HepG2 (cell line): ENCODE measurements at regions not wholly inside any gene's neighbourhood (a gene's known extent, or its start where the extent isn't known, plus 50 kb on each side); places are given as distances from the start of the nearest gene placed in this dataset.

Experiments
- ATAC-seq: fragments of 200-7000 bp; cut with Tn5 transposase; 3 replicates; pipeline ENCODE4 v1.9.1; 2020; ENCODE audit warnings: mild to moderate bottlenecking, moderate library complexity
- BruUV-seq: library from RNA; stranded (reverse); fragments of 400-500 nt; replicated peaks from 2 replicates; lab custom pipeline; 2021; lab: Mats Ljungman, UMichigan
- CTCF ChIA-PET: fragments of 300-600 bp; formaldehyde crosslinking; extraction: SDS; loops from one replicate; lab custom pipeline; 2021; ENCODE audit warnings: low total read pairs, inconsistent platforms, low intra/inter-chr PET ratio; lab: Yijun Ruan, JAX
- POLR2A ChIA-PET: fragments of 350-600 bp; sonication (Branson Sonifier 250); formaldehyde crosslinking; loops from one replicate; lab custom pipeline; 2020; ENCODE audit warnings: antibody characterized with exemption, inconsistent platforms; lab: Yijun Ruan, JAX
- DNase-seq: peaks from one replicate; pipeline ENCODE4 v3.0.0-alpha.2; 2015; ENCODE audit warnings: low spot score
- FAIRE-seq: peaks from 3 replicates; lab custom pipeline; 2011; peaks lifted over from hg19 to GRCh38; lab: Jason Lieb, UNC
- H2AFZ ChIP-seq: one replicate; pipeline ENCODE4 v1.6.1; 2011; ENCODE audit warnings: low read length, inconsistent platforms
- H3K27ac ChIP-seq: fragments of 300-600 bp; 3 replicates; pipeline ENCODE4 v1.8.0; 2011; ENCODE audit warnings: mixed run types, mild to moderate bottlenecking, mixed read lengths, low read length, inconsistent platforms; ENCODE audit not compliant: insufficient read depth; ENCODE audit errors: extremely low read length
- H3K27me3 ChIP-seq, 2 experiments: fragments of 200-600 bp in 1 of 2; 2 replicates in 1 of 2; 3 replicates in 1 of 2; pipeline versions ENCODE4 v1.6.0 to v1.8.0; 2011; ENCODE audit warnings: low read length in 2 of 2, mild to moderate bottlenecking in 2 of 2, moderate library complexity in 2 of 2, inconsistent platforms in 1 of 2; ENCODE audit not compliant: insufficient read depth in 2 of 2, control insufficient read depth in 1 of 2
- H3K36me3 ChIP-seq, 2 experiments: fragments of 200-600 bp in 1 of 2; replicated peaks in 1 of 2; 2 replicates in 1 of 2; 3 replicates in 1 of 2; pipeline versions ENCODE4 v1.5.1 to v1.8.0; 2011; ENCODE audit warnings: low read length in 2 of 2, inconsistent platforms in 1 of 2; ENCODE audit not compliant: insufficient read depth in 2 of 2, control insufficient read depth in 1 of 2
- H3K4me1 ChIP-seq: 2 replicates; pipeline ENCODE4 v1.5.1; 2012; ENCODE audit warnings: low read length, inconsistent platforms; ENCODE audit not compliant: insufficient read depth
- H3K4me2 ChIP-seq: 2 replicates; pipeline ENCODE4 v1.6.0; 2011; ENCODE audit warnings: low read depth, low read length, inconsistent platforms
- H3K4me3 ChIP-seq, 3 experiments: fragments of 200-600 bp in 1 of 3; sonication (generic), shearing (Covaris generic) in 1 of 3; replicated peaks in 1 of 3; 2 replicates each; pipeline ENCODE4 v1.5.1; 2011 to 2016; ENCODE audit warnings: low read length in 3 of 3, inconsistent platforms in 2 of 3, low read depth in 2 of 3, mild to moderate bottlenecking in 2 of 3, control low read depth in 1 of 3, mixed read lengths in 1 of 3; ENCODE audit not compliant: insufficient read depth in 1 of 3
- H3K79me2 ChIP-seq: one replicate; pipeline ENCODE4 v1.6.1; 2011; ENCODE audit warnings: low read length, inconsistent platforms; ENCODE audit not compliant: insufficient read depth
- H3K9ac ChIP-seq: 2 replicates; pipeline ENCODE4 v1.6.0; 2011; ENCODE audit warnings: mild to moderate bottlenecking, low read depth, low read length, inconsistent platforms; ENCODE audit not compliant: insufficient read depth
- H3K9me3 ChIP-seq: 2 replicates; pipeline ENCODE4 v1.5.1; 2012; ENCODE audit warnings: mild to moderate bottlenecking, low read length
- H4K20me1 ChIP-seq: 2 replicates; pipeline ENCODE4 v1.6.0; 2011; ENCODE audit warnings: inconsistent platforms, mild to moderate bottlenecking, low read length, moderate library complexity; ENCODE audit not compliant: insufficient read depth
- DBP ChIP-seq: sonication (generic); formaldehyde crosslinking; IDR thresholded peaks from 2 replicates; pipeline ENCODE4 v1.4.0; 2020; ENCODE audit warnings: missing genetic modification reagents; ENCODE audit errors: not compliant biosample characterization
- HNF1A ChIP-seq, 2 experiments: sonication (generic) in 1 of 2; formaldehyde crosslinking in 1 of 2; IDR thresholded peaks; 2 replicates each; pipeline versions ENCODE4 v1.4.0 to v1.6.1; 2016 to 2020; ENCODE audit warnings: borderline replicate concordance in 1 of 2, low read depth in 1 of 2, mild to moderate bottlenecking in 1 of 2, missing genetic modification reagents in 1 of 2
- POGZ ChIP-seq: sonication (generic); formaldehyde crosslinking; IDR thresholded peaks from 2 replicates; pipeline ENCODE4 v1.4.0; 2020; ENCODE audit warnings: mild to moderate bottlenecking, missing genetic modification reagents
- PRDM15 ChIP-seq: sonication (generic); formaldehyde crosslinking; IDR thresholded peaks from 2 replicates; pipeline ENCODE4 v1.4.0; 2020; ENCODE audit warnings: missing genetic modification reagents
- RXRA ChIP-seq: sonication (generic); formaldehyde crosslinking; IDR thresholded peaks from 2 replicates; pipeline ENCODE4 v1.5.1; 2020; ENCODE audit warnings: missing genetic modification reagents
- SP140L ChIP-seq: sonication (generic); formaldehyde crosslinking; IDR thresholded peaks from 2 replicates; pipeline ENCODE4 v1.4.0; 2020; ENCODE audit warnings: missing genetic modification reagents, borderline replicate concordance
- YEATS2 ChIP-seq: sonication (generic); formaldehyde crosslinking; IDR thresholded peaks from 2 replicates; pipeline ENCODE4 v1.4.0; 2020; ENCODE audit warnings: missing genetic modification reagents, borderline replicate concordance
- ZBTB7B ChIP-seq: sonication (generic); formaldehyde crosslinking; IDR thresholded peaks from 2 replicates; pipeline ENCODE4 v1.4.0; 2020; ENCODE audit warnings: missing genetic modification reagents
- ZNF225 ChIP-seq: sonication (generic); formaldehyde crosslinking; IDR thresholded peaks from 2 replicates; pipeline ENCODE4 v1.4.0; 2020; ENCODE audit warnings: mild to moderate bottlenecking, missing genetic modification reagents
- ZNF281 ChIP-seq: sonication (generic); formaldehyde crosslinking; IDR thresholded peaks from 2 replicates; pipeline ENCODE4 v1.4.0; 2020; ENCODE audit warnings: missing genetic modification reagents, borderline replicate concordance
- ZNF562 ChIP-seq: sonication (generic); formaldehyde crosslinking; IDR thresholded peaks from 2 replicates; pipeline ENCODE4 v1.8.0; 2022; ENCODE audit warnings: missing genetic modification reagents, borderline replicate concordance
- WGBS: methylation state at CpG from one replicate; pipeline ENCODE4 v1.1.6; 2017; ENCODE audit warnings: low lambda C conversion rate; 5-methylcytosine and 5-hydroxymethylcytosine counted together
- in situ Hi-C: cut with HindIII; loops from 2 replicates; pipeline ENCODE4 v1.10.0; 2017; ENCODE audit warnings: low pct_unique_long_range_greater_than_20kb; ENCODE audit not compliant: extremely low pct_ligation_motif_present
- intact Hi-C: fragments of 100-400 bp; cut with micrococcal nuclease; formaldehyde crosslinking; loops from one replicate; pipeline ENCODE4 v1.10.0; 2022; ENCODE audit not compliant: unreplicated experiment

- TF ChIP-seq HNF1A (IDR thresholded peaks at IDR 0.05; ENCODE audit: low read depth) (no peak), HNF1A (CRISPR knock-in tag; IDR thresholded peaks at IDR 0.05; ENCODE audit: borderline replicate concordance) (no peak), YEATS2 (CRISPR knock-in tag) (no peak)
Observed at GRCh38 chr10:24114556-24114955, 94.4 kb upstream of the KIAA1217 start (continued).

GRCh38 chr10:24115403-24115802 is 93.5 kb upstream of the KIAA1217 start:
- Histone ChIP-seq H3K27ac (no peak overlapping the region), H3K79me2 (no peaks in the 10 kb centered on the region), H3K36me3 (no peaks in the 10 kb centered on the region), H3K4me1 (no peaks in the 10 kb centered on the region), H3K9ac (no peak overlapping the region), H3K4me2 (no peak overlapping the region), H3K27me3 (no peaks in the 10 kb centered on the region; a peak in 1 of 5 replicates), H3K4me3 (no peak overlapping the region), H3K9me3 (no peaks in the 10 kb centered on the region), H4K20me1 (no peaks in the 10 kb centered on the region), H2AFZ (no peak overlapping the region)
- FAIRE-seq (no peak), DNase-seq (no peak), ATAC-seq (no peak)
- ChIA-PET CTCF (no interaction called here), POLR2A (no interaction called here)
- intact Hi-C loops (no loop called here), in situ Hi-C loops (no loop called here)
- no TSS peak for BruUV-seq
- WGBS: no CpG with 5 or more reads among the region's 1 CpG
- TF ChIP-seq RXRA (no peak), SP140L (no peak), PRDM15 (CRISPR knock-in tag) (no peak), ZNF225 (CRISPR knock-in tag) (no peak), DBP (CRISPR knock-in tag) (no peak), ZNF281 (CRISPR knock-in tag) (no peak), ZNF562 (CRISPR knock-in tag) (no peak), ZBTB7B (CRISPR knock-in tag) (no peak), POGZ (CRISPR knock-in tag) (no peak)
